ENCODE measurements at regions not wholly inside any gene's neighbourhood (a gene's known extent, or its start where the extent isn't known, plus 50 kb on each side); places are given as distances from the start of the nearest gene placed in this dataset.

DNA sequence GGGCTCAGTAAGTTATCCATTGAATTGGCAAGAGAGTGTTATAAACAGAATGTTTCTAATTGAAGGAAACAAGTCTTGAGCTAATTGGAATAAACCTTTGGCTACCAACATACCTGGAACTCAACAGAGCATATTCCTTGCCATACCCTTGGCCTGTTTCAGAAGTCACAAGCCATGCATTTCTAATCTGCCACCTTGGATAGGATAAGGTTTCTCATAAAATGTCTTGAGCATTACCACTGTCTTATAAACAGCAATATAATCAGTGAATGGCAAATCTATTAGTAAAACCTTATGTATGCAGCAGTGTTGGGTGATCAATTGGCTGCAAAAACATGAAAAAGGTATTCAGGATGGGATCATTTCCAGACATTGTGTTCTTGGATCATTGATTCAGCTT lies 765.2 kb upstream of the SEL1L start:
- TF ChIP-seq POLR2AphosphoS5 (IDR thresholded peaks at IDR 0.05; ENCODE audit: low read depth) (no peak), EZH2 (IDR thresholded peaks at IDR 0.05; ENCODE audit: low read depth, unreplicated experiment) (no peak), JUNB (IDR thresholded peaks at IDR 0.05; ENCODE audit: unreplicated experiment) (no peak), NANOG (IDR thresholded peaks at IDR 0.05; ENCODE audit: borderline replicate concordance) (no peak), EZH2phosphoT487 (IDR thresholded peaks at IDR 0.05; ENCODE audit: unreplicated experiment) (no peak), CREB1 (CRISPR knock-in tag; IDR thresholded peaks at IDR 0.05; ENCODE audit: low read depth) (no peak), STAT1 (IDR thresholded peaks at IDR 0.05; ENCODE audit: unreplicated experiment) (no peak), ZNF114 (CRISPR knock-in tag; IDR thresholded peaks at IDR 0.05) (no peak), ZNF331 (CRISPR knock-in tag; IDR thresholded peaks at IDR 0.05; ENCODE audit: low read depth) (no peak)
- TF ChIP-seq, protein P1, sequence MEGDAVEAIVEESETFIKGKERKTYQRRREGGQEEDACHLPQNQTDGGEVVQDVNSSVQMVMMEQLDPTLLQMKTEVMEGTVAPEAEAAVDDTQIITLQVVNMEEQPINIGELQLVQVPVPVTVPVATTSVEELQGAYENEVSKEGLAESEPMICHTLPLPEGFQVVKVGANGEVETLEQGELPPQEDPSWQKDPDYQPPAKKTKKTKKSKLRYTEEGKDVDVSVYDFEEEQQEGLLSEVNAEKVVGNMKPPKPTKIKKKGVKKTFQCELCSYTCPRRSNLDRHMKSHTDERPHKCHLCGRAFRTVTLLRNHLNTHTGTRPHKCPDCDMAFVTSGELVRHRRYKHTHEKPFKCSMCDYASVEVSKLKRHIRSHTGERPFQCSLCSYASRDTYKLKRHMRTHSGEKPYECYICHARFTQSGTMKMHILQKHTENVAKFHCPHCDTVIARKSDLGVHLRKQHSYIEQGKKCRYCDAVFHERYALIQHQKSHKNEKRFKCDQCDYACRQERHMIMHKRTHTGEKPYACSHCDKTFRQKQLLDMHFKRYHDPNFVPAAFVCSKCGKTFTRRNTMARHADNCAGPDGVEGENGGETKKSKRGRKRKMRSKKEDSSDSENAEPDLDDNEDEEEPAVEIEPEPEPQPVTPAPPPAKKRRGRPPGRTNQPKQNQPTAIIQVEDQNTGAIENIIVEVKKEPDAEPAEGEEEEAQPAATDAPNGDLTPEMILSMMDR (conservative IDR thresholded peaks at IDR 0.05; ENCODE audit: low read depth in 2 of 2): no peak
- TF ChIP-seq, protein P2, sequence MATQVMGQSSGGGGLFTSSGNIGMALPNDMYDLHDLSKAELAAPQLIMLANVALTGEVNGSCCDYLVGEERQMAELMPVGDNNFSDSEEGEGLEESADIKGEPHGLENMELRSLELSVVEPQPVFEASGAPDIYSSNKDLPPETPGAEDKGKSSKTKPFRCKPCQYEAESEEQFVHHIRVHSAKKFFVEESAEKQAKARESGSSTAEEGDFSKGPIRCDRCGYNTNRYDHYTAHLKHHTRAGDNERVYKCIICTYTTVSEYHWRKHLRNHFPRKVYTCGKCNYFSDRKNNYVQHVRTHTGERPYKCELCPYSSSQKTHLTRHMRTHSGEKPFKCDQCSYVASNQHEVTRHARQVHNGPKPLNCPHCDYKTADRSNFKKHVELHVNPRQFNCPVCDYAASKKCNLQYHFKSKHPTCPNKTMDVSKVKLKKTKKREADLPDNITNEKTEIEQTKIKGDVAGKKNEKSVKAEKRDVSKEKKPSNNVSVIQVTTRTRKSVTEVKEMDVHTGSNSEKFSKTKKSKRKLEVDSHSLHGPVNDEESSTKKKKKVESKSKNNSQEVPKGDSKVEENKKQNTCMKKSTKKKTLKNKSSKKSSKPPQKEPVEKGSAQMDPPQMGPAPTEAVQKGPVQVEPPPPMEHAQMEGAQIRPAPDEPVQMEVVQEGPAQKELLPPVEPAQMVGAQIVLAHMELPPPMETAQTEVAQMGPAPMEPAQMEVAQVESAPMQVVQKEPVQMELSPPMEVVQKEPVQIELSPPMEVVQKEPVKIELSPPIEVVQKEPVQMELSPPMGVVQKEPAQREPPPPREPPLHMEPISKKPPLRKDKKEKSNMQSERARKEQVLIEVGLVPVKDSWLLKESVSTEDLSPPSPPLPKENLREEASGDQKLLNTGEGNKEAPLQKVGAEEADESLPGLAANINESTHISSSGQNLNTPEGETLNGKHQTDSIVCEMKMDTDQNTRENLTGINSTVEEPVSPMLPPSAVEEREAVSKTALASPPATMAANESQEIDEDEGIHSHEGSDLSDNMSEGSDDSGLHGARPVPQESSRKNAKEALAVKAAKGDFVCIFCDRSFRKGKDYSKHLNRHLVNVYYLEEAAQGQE (IDR thresholded peaks at IDR 0.05; ENCODE audit: unreplicated experiment): no peak
- TF ChIP-seq, protein P3, sequence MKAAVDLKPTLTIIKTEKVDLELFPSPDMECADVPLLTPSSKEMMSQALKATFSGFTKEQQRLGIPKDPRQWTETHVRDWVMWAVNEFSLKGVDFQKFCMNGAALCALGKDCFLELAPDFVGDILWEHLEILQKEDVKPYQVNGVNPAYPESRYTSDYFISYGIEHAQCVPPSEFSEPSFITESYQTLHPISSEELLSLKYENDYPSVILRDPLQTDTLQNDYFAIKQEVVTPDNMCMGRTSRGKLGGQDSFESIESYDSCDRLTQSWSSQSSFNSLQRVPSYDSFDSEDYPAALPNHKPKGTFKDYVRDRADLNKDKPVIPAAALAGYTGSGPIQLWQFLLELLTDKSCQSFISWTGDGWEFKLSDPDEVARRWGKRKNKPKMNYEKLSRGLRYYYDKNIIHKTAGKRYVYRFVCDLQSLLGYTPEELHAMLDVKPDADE (IDR thresholded peaks at IDR 0.05): no peak
- TF ChIP-seq, protein P4, sequence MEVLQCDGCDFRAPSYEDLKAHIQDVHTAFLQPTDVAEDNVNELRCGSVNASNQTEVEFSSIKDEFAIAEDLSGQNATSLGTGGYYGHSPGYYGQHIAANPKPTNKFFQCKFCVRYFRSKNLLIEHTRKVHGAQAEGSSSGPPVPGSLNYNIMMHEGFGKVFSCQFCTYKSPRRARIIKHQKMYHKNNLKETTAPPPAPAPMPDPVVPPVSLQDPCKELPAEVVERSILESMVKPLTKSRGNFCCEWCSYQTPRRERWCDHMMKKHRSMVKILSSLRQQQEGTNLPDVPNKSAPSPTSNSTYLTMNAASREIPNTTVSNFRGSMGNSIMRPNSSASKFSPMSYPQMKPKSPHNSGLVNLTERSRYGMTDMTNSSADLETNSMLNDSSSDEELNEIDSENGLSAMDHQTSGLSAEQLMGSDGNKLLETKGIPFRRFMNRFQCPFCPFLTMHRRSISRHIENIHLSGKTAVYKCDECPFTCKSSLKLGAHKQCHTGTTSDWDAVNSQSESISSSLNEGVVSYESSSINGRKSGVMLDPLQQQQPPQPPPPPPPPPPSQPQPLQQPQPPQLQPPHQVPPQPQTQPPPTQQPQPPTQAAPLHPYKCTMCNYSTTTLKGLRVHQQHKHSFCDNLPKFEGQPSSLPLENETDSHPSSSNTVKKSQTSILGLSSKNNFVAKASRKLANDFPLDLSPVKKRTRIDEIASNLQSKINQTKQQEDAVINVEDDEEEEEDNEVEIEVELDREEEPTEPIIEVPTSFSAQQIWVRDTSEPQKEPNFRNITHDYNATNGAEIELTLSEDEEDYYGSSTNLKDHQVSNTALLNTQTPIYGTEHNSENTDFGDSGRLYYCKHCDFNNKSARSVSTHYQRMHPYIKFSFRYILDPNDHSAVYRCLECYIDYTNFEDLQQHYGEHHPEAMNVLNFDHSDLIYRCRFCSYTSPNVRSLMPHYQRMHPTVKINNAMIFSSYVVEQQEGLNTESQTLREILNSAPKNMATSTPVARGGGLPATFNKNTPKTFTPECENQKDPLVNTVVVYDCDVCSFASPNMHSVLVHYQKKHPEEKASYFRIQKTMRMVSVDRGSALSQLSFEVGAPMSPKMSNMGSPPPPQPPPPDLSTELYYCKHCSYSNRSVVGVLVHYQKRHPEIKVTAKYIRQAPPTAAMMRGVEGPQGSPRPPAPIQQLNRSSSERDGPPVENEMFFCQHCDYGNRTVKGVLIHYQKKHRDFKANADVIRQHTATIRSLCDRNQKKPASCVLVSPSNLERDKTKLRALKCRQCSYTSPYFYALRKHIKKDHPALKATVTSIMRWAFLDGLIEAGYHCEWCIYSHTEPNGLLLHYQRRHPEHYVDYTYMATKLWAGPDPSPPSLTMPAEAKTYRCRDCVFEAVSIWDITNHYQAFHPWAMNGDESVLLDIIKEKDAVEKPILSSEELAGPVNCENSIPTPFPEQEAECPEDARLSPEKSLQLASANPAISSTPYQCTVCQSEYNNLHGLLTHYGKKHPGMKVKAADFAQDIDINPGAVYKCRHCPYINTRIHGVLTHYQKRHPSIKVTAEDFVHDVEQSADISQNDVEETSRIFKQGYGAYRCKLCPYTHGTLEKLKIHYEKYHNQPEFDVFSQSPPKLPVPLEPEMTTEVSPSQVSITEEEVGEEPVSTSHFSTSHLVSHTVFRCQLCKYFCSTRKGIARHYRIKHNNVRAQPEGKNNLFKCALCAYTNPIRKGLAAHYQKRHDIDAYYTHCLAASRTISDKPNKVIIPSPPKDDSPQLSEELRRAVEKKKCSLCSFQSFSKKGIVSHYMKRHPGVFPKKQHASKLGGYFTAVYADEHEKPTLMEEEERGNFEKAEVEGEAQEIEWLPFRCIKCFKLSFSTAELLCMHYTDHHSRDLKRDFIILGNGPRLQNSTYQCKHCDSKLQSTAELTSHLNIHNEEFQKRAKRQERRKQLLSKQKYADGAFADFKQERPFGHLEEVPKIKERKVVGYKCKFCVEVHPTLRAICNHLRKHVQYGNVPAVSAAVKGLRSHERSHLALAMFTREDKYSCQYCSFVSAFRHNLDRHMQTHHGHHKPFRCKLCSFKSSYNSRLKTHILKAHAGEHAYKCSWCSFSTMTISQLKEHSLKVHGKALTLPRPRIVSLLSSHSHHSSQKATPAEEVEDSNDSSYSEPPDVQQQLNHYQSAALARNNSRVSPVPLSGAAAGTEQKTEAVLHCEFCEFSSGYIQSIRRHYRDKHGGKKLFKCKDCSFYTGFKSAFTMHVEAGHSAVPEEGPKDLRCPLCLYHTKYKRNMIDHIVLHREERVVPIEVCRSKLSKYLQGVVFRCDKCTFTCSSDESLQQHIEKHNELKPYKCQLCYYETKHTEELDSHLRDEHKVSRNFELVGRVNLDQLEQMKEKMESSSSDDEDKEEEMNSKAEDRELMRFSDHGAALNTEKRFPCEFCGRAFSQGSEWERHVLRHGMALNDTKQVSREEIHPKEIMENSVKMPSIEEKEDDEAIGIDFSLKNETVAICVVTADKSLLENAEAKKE (CRISPR knock-in tag; IDR thresholded peaks at IDR 0.05): no peak

All from GM23338 (cell line).